Midbrain (tissue), 1 donor: ENCODE measurements at regions not wholly inside any gene's neighbourhood (a gene's known extent, or its start where the extent isn't known, plus 50 kb on each side); places are given as distances from the start of the nearest gene placed in this dataset.

ENCODE experiments used
- DNase-seq: peaks from one replicate; lab custom pipeline; 2025; lab: John Stamatoyannopoulos, UW

GRCh38 chr18:26700728-26701127, 152.4 kb upstream of the KCTD1 start:
- no peak for DNase-seq

DNA sequence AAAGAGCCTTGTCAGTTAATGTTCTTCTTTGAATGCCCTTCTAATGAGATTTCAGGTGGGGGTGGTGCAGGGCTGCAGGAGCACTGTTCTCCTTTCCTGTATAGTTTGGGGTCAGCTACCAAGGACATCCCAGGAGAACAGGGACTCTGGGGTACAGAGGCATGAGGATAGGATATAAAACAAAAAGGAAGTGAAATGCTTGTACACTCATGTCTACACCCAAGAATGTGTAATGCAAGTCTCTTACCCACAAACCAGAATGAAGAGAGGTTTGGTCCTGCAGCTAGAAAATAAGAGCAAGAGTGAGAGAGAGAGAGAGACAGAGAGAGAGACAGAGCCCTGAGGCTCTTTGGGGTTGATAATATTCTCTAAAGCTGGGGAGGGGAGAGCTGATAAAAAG, 151.8 kb upstream of the KCTD1 start:
- no peak for DNase-seq

GRCh38 chr18:26697186-26697884, 149.0 kb upstream of the KCTD1 start:
- no peak for DNase-seq

- no peak for DNase-seq
These were observed 148.4 kb upstream of the KCTD1 start for GRCh38 chr18:26696786-26697185.

DNA sequence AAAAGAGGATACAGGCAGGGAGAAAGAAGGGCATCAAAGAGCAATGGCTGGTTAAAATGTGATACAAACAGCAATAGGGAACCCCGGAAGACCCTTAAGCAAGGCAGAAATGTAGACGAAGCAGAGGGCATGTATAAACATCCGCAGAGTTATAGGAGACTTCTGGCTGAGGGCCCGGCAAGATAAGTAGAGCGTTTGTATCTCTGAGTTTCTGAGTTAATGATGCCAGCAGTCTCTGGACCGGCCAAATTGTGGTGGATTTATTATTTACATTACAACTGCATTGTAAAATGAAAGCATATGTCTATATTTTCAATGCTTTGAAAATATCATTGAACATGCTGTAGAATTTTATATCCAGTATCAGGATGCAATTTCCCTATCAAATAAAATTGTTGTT, 148.0 kb upstream of the KCTD1 start:
- DNase-seq = no peak

DNA sequence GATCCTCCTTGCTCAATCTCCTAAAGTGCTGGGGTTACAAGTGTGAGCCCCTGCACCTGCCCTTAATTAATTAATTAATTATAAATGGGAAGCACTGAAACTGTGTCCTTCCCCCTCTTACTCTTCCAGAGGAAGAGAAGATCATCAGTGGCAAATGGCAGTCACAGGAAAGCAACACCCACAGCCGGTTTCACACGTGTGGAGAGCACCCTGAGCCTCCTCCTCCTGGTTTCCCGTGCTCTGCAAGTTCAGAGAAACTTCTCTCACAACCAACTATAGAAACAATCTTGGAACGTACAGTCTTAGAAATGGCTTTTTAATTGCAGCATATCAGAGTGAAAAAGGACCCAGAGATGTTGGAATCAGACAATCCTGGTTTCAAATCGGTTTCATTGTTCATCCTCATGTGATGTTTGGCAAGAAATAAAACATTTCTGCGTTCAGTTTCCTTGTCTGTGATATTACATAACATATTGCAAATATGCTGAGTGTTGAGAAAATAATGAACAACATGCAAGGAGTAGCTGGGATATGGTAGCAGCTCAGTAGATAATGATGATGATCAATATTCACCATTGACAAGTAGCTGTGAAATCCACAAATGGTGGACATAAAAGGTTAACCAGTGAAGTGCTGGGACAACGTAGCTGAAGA, 141.0 kb upstream of the KCTD1 start:
- DNase-seq = no peak

DNA sequence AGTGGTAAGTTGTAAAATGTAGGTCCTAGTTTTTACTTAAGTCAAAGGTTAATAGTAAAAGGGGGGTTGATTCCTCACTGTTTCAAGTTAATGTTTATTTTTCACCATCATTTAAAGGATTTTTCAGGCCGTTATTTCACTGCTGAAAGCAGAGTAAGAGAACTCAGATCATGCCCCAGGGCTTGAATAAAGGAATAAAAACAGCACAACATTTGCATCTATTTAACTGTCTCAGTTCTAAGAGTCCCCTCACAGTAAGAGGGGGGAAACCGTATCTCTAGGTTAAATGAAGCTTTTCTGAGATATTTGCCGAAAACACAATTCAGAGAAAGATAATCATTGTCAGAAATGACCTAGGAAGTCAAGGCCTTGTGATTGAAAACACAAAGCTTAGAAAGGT, 138.2 kb upstream of the KCTD1 start:
- no peak for DNase-seq

DNA sequence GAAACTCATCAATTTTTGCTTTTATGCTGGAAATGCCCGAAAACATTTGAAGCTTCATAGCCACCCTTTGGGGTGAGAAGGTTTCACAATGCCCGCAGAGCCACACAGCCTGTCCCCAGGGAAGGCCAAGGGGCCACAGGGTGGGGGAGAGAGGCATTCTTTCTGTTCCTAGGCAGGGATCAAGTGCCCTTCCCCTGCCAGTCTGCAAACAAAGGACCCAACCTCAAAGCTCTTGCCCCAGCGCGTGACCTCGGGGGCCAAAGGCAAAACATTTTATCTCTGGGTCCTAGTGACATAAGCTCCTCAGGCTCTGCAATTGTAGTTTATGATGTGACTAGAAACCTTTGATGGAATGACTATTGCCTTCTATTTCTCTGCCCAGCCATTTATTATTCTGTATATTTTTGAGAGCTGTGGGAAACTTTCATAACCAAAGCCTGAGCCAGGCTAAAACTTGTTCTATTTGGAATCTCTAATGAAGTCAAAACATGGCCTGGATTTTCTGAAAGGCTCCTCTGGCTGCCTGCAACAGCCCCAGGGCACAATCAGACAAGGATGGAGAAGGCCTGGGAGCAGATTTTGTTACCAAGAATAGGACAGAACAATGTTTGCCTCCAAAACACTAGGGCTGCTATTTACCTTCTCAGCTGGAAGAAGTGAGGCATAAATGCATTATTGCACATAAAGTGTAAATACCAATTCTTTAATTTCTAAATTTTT, 137.2 kb upstream of the KCTD1 start:
- no peak for DNase-seq

GRCh38 chr18:26677957-26678356, 129.6 kb upstream of the KCTD1 start:
- DNase-seq = no peak

DNA sequence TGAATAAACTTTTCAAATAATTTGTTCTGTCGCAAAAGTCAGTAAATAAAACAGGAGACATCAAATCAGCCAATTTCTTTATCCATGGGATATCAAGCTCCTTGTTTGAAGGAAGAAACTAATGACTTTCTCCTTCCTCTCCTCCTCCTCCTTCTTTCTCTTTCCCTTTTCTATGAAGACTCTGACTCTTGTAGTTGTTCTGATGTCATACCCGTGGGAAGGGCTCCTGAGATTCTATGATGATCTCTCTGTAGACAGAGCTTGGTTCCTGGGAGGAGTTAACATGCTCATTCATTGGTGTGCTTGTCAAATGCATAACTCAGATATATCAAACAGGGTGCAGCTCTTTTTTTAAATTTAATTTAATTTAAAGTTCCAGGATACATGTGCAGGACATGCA, 118.7 kb upstream of the KCTD1 start:
- DNase-seq = no peak

DNA sequence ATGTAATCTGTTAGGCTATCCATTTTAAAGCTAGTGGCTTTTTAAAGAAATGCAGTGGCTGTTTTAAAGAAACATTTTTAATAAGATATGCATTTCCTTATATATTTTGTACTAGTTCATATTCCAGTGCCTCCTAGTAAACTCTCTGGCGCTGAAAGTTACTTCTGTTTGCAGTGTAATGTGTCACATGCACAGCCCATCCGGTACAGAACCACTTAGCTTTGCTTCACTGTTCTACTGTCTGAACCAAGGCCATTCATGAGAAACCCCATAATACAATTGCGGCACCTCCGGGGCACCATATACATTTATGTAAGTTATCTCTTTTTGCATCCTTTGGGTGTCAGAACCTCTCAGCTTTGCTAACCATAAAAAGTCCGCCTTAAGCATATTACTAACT, 114.6 kb upstream of the KCTD1 start:
- no peak for DNase-seq

- no peak for DNase-seq
These were observed 109.6 kb upstream of the KCTD1 start for GRCh38 chr18:26657631-26658581.

DNA sequence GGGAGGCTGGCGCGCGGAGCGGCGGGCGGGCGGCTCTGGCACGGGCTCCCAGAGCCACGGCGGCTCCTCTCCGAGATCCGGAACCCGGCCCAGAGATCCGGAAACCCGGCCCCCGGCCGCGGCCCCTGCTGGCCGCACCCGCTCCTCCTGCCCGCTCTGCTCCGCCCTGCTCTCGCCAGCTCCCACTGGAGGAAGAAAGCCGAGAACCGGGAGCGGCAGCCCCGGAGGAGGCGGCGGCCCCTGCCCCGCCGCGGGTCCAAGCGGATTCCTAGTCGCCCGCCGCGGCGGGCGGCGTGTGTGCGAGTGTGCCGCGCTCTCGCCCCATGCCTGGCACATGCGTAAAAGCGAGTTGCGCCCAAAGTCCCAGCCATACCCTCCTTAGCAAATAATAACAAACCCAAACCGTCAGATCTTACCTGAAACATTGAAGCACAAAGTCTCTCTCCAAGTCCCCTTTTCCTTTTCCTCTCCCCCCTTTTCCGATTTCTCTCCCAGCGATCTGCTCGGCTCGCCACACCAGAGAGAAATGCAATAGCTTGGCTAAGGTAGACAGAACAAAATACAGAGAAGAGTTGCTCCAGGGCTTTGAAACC, 108.7 kb upstream of the KCTD1 start:
- DNase-seq = peak; percentile 83

DNA sequence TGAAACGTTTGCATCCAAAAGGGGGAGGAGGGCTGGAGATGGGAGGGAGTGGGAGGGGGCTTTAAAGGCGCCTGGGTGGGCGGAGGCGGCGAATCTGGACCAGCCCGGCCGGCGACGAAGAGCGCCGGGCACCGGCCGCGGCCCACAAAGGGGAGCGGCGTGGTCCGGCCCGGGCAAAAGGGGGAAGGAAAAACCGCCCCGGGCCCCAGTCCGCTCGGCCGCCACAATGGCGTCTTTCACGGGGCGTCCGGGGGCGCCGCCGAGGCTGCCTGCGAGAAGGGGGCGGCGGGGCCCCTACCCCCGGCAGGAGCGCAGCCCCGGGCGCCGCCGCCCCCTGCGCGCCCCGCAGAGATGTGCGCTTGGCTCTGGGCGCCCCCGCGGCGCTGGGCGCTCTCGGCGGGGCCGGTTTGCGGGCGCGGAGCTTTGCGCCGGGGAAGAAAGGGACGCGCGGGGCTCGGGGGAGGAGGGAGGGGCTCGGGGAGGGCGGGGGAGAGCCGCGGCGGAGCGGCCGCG, 108.1 kb upstream of the KCTD1 start:
- DNase-seq = peak; percentile 70

GRCh38 chr18:26655525-26656430, 107.4 kb upstream of the KCTD1 start:
- DNase-seq = peak; percentile 69

DNA sequence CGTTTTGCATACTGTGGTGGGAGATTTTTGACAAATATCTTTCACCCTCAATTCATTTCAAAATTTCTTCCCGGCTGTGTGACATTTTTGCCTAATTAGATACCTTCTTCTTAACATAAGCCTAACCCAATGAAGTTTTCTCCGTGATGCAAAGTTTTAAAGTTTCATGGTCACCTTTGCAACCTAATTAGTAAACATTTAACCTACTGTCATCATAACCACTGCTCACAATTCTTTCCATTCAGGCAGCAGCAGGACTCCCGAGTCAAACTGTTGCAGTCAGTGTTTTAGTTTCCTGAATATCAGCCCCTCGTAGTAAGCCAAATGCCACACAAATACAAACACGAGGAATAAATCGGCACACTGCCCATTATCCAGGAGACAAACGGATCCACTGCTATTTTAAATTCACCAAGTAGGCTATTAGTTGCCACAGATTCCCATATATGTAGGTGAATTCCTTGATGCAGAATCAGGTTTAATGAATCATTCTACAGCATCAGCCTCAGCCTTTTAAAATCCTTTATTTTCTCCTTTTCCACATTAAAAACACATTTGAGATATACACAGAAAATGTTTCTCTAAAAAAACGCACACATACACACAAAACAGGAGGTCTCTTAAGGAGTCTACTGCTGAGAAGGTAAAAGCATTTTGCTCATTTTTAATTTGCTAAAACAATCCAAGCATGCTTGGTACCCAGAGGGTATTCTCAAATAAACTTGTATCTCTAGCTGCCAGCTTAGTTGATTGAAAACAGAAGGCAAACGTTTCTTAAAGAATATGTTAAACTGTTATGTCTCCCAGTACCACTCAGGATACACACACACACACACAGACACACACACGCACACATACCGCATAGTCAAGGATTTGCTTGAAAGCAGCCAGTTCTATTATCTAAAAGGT, 106.5 kb upstream of the KCTD1 start:
- peak; percentile 65 for DNase-seq

DNA sequence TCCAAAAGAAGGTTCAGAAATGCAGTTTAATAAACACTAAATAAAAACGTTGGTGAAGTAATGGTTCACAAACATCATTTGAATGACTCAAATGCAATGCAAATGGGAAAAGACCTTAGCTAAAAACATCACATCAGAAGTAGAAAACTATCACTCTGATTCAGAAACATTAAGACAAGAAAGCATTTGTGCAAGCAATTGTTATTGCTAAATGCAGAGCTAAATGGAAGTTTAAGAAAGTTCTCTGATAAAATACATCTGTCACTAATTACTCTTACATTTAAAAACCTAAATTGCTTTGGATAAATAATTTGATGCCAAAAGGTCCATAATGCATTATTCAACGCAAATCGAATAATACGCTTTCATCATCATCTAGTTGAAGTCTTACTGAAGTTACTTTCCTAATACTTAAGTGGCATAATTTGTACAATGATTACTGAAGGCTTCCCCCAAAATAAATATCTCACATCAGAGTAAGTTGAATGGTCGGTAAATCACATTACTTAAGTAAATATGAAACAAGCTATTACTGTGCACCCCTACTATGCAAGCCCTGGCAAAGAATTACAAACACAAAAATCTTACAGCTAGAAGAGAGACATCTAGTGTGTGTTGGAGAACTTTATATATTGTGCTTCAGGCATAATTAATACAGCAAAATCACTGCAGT, 105.7 kb upstream of the KCTD1 start:
- peak; percentile 17 for DNase-seq

DNA sequence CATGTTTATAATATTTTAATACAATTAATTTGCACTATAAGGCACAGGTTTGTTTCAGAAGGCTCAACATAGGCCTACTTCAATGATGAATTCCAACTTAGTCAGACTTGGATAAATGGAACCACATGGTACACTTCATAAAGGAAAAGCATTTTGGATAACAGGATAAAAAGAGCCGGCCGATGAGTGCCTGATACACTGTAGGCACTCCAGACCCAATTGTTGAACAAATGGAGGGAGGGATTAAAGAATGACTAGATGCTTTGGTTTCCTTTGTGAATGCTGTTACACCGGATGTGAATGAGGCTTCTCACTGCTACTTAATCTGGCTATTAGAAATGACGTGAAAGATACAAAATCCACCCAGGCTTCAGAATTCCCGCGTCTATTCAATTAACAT, 104.1 kb upstream of the KCTD1 start:
- no peak for DNase-seq
